ENCODE measurements at regions not wholly inside any gene's neighbourhood (a gene's known extent, or its start where the extent isn't known, plus 50 kb on each side); places are given as distances from the start of the nearest gene placed in this dataset.
"Not testable (repeated sequence)": the region's sequence is repeated elsewhere in the genome, so short reads cannot be mapped to it uniquely, and the experiment has no call there.

DNA sequence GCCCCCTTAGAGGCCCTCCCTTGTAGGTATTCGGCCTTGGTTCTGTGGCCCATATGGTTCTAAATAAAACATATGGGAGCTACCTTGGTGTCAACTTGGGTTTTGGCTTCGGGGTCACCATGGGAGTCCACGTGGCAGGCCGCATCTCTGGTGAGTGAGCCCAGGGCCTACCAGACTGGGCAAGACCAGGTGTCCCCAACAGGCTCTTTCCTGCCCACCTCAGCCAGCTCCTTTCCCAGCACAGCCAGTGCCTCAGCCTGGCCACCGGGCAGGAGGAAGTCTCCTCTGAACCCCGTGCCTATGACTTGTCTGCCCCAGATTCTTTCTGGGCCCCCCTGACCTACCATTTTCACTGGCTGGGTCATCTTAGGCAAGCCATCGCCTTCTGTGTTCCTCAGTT, 268.8 kb upstream of the TEKT4 start:
- Histone ChIP-seq H3K27ac (no peak overlapping the region), H3K4me1 (no peaks in the 10 kb centered on the region), H3K4me3 (no peak overlapping the region), H3K9me3 (no peaks in the 10 kb centered on the region), H3K27me3 (ENCODE audit: low read depth) (no peaks in the 10 kb centered on the region), H3K36me3 (no peaks in the 10 kb centered on the region)
- intact Hi-C loops (cut with DNase I), result no loop called here
- TF ChIP-seq, protein P1, sequence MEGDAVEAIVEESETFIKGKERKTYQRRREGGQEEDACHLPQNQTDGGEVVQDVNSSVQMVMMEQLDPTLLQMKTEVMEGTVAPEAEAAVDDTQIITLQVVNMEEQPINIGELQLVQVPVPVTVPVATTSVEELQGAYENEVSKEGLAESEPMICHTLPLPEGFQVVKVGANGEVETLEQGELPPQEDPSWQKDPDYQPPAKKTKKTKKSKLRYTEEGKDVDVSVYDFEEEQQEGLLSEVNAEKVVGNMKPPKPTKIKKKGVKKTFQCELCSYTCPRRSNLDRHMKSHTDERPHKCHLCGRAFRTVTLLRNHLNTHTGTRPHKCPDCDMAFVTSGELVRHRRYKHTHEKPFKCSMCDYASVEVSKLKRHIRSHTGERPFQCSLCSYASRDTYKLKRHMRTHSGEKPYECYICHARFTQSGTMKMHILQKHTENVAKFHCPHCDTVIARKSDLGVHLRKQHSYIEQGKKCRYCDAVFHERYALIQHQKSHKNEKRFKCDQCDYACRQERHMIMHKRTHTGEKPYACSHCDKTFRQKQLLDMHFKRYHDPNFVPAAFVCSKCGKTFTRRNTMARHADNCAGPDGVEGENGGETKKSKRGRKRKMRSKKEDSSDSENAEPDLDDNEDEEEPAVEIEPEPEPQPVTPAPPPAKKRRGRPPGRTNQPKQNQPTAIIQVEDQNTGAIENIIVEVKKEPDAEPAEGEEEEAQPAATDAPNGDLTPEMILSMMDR (IDR thresholded peaks at IDR 0.05), result no peak
- no peak for DNase-seq
- ATAC-seq, result no peak

DNA sequence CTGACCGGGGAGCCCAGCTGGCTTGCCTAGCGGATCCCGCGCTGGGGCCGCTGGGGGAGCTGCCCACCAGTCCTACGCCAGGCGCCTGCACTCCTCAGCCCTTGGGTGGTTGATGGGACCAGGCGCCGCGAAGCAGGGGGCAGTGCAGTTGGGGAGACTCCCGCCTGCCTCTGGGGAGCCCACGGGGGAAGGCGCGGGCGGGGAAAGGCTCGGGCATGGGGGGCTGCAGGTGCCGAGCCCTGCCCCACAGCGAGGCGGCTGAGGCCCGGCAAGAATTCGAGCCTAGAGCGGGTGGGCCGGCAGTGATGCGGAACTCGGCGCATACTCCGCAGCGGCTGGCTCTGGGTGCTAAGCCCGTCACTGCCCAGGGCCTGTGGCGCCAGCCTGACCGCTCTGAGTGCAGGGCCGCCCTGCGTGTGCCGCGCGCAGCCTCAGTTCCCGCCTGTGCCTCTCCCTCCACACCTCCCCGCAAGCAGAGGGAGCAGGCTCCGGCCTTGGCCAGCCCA, 249.1 kb upstream of the TEKT4 start:
- H3K36me3 ChIP-seq, result no peaks in the 10 kb centered on the region
- TF ChIP-seq, protein P1 (IDR thresholded peaks at IDR 0.05), result no peak
- no peaks in the 10 kb centered on the region for H3K9me3 ChIP-seq
- ATAC-seq, result no peak
- no peak overlapping the region for H3K27ac ChIP-seq
- peak; percentile 28 for DNase-seq
- intact Hi-C loops (cut with DNase I), result no loop called here
- H3K27me3 ChIP-seq (ENCODE audit: low read depth), result no peaks in the 10 kb centered on the region
- no peak overlapping the region for H3K4me3 ChIP-seq
- H3K4me1 ChIP-seq, result no peaks in the 10 kb centered on the region

DNA sequence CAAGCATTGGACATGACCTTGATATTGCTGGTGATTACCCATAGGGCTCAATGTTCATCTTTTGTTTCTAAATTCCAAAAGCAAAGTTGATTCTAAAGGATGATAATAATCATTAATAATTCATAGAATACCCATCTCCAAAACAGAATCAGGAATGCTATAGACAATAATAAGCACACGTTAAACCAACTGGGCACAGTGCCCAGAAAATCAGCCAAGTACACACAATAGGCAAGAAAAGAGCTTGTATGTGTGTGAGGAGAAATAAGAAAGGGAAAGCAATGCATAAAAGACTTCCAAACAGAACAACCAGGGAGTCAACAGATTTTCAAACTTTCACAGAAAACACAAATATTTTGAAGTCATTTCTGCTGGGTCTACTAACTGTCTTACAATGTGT, 242.3 kb upstream of the TEKT4 start:
- ATAC-seq; H3K27ac ChIP-seq; H3K36me3 ChIP-seq; DNase-seq; H3K9me3 ChIP-seq; intact Hi-C loops (cut with DNase I); H3K4me1 ChIP-seq; H3K27me3 ChIP-seq (ENCODE audit: low read depth); H3K4me3 ChIP-seq: not testable (repeated sequence)

DNA sequence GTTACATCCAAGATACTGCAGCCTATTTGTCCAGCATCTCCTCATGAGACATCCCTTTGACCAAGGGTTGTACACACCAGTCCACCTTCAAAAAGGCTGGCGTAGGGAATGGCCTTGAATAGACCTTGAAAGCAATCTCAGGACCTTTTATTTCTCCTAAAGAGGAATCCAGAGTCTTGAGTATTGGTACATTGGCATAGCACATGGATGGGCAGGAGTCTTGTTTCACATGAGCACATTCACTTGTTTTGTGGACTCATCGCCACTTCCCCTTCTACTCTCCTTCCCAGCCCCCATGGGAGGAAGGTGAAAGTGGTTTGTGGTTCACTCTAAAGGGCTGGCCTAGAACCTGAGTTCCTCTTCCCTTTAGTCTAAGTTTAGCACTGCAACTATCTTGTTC, 229.8 kb upstream of the TEKT4 start:
- ATAC-seq; H3K9me3 ChIP-seq; H3K27ac ChIP-seq; H3K4me3 ChIP-seq; H3K27me3 ChIP-seq (ENCODE audit: low read depth); H3K36me3 ChIP-seq; H3K4me1 ChIP-seq; intact Hi-C loops (cut with DNase I); DNase-seq: not testable (repeated sequence)

DNA sequence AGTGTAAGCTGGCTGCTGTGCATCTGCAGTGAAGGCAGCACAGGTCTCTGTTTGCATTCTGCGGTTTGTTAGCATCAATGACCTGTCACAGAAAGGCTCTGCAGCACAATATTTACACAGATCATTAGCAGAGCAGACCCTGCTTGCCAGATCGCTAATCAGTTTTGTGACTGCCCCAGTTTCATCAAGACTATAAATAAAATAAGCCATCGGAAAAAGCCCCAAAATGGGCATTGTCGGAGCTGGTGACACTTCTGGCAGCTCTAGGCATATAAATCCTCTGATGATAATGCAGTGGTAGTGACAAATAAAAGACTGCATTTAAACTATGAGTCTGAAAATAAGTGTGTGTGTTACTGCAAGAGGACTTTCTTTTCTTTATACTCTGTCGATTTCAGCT, 219.1 kb upstream of the TEKT4 start:
- H3K4me3 ChIP-seq, DNase-seq: not testable (repeated sequence)

DNA sequence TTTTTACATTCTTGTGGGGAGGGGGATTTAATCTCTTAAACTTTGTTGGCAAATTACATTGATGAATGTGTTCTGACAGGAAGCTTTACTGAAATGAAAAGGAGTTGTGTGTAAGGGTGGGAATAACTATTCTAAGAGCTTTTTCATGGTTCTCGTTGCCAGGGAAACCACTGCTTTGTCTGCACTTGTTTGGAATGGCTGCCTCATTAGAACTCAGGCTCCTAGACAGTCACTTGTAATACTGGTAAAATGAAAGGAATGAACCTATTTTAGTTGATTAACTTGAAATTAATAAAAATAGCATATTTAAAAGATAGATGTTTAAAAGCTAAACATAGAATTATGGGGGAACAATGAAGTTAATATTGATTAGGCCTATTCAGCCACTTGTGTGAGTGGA, 201.4 kb upstream of the TEKT4 start:
- intact Hi-C loops (cut with DNase I); H3K27me3 ChIP-seq (ENCODE audit: low read depth); H3K9me3 ChIP-seq; H3K4me1 ChIP-seq; H3K4me3 ChIP-seq; DNase-seq; ATAC-seq; H3K36me3 ChIP-seq; H3K27ac ChIP-seq: not testable (repeated sequence)

More for the DNA sequence above, 219.1 kb upstream of the TEKT4 start:
- H3K27ac ChIP-seq; H3K9me3 ChIP-seq; H3K4me1 ChIP-seq; H3K27me3 ChIP-seq (ENCODE audit: low read depth); intact Hi-C loops (cut with DNase I); H3K36me3 ChIP-seq; ATAC-seq: not testable (repeated sequence)

DNA sequence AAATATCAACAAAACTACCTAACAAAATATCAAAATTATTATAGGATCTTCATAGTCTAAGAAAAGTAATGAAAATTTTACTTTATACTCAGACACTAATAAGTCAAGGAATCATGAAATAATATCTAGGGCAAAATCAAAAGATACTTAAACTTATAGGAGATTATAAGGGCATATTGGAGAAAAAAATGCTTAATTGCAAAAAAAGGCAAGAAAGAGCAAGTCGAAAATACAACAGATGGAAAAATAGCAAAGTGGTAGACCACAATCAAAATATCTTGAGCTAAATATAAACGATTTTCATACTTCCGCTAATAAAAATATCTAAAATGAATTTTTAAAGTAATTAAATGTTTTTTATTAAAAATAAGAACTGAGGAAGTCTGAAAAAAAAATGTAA, 177.0 kb upstream of the TEKT4 start:
- H3K4me1 ChIP-seq; H3K36me3 ChIP-seq; H3K4me3 ChIP-seq; intact Hi-C loops (cut with DNase I); H3K27ac ChIP-seq; DNase-seq; H3K27me3 ChIP-seq (ENCODE audit: low read depth); ATAC-seq; H3K9me3 ChIP-seq: not testable (repeated sequence)

DNA sequence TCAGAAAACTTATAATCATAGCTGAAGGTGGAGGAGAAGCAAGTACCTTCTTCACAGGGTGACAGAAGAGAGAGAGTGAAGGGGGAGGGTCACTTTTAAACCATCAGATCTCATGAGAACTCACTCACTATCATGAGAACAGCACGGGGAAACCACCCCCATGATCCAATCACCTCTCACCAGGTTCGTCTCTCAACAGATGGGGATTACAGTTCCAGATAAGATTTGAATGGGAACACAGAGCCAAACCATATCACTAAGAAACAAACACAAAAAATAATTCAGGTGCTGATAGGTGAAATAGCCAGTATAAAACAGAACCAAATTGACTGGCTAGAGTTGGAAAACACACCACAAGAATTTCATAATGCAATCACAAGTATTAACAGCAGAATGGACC, 162.2 kb upstream of the TEKT4 start:
- H3K36me3 ChIP-seq; ATAC-seq; H3K4me1 ChIP-seq; H3K4me3 ChIP-seq; H3K9me3 ChIP-seq; intact Hi-C loops (cut with DNase I); H3K27ac ChIP-seq; H3K27me3 ChIP-seq (ENCODE audit: low read depth); DNase-seq: not testable (repeated sequence)

DNA sequence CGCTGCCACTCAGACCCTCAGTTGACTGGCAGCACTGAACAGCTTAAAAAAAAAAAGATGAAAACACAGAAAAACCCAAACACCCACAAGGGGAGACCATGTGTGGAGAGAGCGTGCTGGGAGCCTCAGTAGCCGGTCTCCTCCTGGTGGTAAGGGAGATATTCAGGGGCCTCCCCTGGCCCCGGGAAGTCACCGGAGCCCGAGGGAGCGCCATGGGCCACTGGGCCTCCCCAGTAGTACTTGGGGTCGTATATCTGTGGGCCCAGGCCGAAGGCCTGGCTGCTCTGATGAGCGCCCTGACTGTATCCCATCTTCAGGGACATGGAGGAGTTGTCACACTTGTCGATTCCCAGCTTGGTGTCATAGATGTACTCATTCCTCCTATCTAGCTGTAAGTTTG, 145.7 kb upstream of the TEKT4 start:
- H3K4me3 ChIP-seq, result no peak overlapping the region
- DNase-seq (peak; percentile 28), ATAC-seq (no peak)
- no peaks in the 10 kb centered on the region for H3K27me3 ChIP-seq (ENCODE audit: low read depth)
- no peaks in the 10 kb centered on the region for H3K9me3 ChIP-seq
- no peak overlapping the region for H3K27ac ChIP-seq
- intact Hi-C loops (cut with DNase I), result no loop called here
- H3K4me1 ChIP-seq, result no peaks in the 10 kb centered on the region
- TF ChIP-seq, protein P1 (IDR thresholded peaks at IDR 0.05), result no peak
- no peaks in the 10 kb centered on the region for H3K36me3 ChIP-seq

DNA sequence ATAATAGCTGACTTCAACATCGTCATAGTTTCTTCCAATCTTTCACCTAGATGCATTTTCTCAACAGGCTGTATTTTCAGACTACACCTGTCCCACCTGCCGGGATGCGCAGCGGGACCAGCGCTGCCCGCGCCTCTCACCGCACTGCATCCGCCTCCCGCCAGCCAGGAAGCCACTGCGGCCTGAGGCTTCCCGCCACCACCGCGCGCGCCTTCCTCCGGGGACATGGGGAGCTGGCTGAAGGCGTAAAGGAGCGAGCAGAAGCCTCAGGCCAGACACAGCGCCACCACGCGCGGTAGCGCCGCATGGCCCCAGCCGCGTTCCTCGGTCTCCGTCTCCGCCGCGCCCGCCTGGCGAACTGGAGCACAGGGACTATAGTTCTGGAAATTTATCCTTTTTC, 135.7 kb upstream of the TEKT4 start:
- ATAC-seq; H3K9me3 ChIP-seq; H3K36me3 ChIP-seq; H3K4me1 ChIP-seq; DNase-seq; H3K4me3 ChIP-seq; intact Hi-C loops (cut with DNase I); H3K27ac ChIP-seq: not testable (repeated sequence)
- peaks cover 10% of the 10 kb centered on the region for H3K27me3 ChIP-seq (ENCODE audit: low read depth)

DNA sequence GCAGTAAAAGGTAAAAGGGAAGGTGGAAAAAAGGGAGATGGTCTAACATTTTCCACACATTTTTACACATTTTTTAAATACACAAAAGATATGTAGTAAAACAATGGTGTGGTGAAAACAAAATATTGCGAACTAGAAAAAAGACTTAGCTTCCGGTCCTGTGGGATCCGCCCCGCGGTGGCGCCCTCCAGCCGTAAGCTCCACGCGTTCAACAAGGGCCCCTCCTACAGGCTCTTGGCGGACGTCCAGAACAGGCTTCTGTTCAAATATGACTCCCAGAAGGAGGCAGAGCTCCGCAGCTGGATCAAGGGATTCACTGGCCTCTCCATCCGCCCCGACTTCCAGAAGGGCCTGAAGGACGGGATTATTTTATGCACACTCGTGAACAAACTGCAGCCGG, 134.1 kb upstream of the TEKT4 start:
- intact Hi-C loops (cut with DNase I); H3K4me1 ChIP-seq; DNase-seq; H3K36me3 ChIP-seq; H3K9me3 ChIP-seq; H3K27ac ChIP-seq; H3K4me3 ChIP-seq; ATAC-seq: not testable (repeated sequence)
- peaks cover 10% of the 10 kb centered on the region for H3K27me3 ChIP-seq (ENCODE audit: low read depth)

Measured in lower lobe of right lung (tissue), 2 donors.